ENCODE measurements at regions not wholly inside any gene's neighbourhood (a gene's known extent, or its start where the extent isn't known, plus 50 kb on each side); places are given as distances from the start of the nearest gene placed in this dataset.

DNA sequence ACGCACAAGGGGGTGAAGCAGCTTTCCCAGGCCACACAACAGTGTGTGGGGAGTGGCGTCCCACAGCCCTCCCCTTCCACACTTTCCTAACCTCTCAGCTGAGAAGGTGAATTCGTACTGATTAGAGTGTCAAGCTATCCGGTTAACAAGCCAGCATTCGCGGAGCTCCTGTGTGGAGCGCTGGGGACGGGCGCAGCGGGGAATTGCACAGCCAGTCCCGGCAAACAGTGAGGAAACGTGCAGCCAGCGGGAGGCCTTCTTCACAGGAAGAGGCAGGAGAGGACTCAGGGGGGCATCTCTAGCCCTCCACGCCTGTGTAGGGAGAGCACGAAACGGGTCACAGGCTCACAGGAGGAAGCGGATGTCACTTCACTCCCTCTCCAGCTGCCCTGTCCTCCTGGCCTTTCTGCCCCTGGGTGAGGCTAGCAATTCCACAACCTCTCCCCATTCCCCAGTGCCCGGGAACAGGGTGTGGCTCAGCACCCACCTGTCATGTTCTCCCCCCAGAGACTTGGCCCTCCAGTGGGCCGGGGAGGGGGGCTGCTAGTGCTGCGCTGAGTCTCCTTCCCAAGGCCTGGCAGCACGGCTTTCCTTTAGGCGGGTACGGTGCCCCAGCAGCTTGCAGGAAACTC lies 117.3 kb downstream of the CPZ start:
- peaks cover 0 to 15% of the 10 kb centered on the region in 2 donors for H3K27me3 ChIP-seq
- peak in 1 of 2 donors; percentile 33 for DNase-seq (ENCODE audit: low spot score in 2 of 2)
- H3K4me1 ChIP-seq, result no peaks in the 10 kb centered on the region
- intact Hi-C loops (cut with DNase I; ENCODE audit: low total_unique reads), result no loop called here
- peaks cover 15 to 34% of the 10 kb centered on the region in 2 donors for H3K9me3 ChIP-seq
- H3K36me3 ChIP-seq, result no peaks in the 10 kb centered on the region
- H3K27ac ChIP-seq, result no peak overlapping the region
- H3K4me3 ChIP-seq, result no peak overlapping the region
- no peak for TF ChIP-seq POLR2A (IDR thresholded peaks at IDR 0.05)
- TF ChIP-seq, protein P1, sequence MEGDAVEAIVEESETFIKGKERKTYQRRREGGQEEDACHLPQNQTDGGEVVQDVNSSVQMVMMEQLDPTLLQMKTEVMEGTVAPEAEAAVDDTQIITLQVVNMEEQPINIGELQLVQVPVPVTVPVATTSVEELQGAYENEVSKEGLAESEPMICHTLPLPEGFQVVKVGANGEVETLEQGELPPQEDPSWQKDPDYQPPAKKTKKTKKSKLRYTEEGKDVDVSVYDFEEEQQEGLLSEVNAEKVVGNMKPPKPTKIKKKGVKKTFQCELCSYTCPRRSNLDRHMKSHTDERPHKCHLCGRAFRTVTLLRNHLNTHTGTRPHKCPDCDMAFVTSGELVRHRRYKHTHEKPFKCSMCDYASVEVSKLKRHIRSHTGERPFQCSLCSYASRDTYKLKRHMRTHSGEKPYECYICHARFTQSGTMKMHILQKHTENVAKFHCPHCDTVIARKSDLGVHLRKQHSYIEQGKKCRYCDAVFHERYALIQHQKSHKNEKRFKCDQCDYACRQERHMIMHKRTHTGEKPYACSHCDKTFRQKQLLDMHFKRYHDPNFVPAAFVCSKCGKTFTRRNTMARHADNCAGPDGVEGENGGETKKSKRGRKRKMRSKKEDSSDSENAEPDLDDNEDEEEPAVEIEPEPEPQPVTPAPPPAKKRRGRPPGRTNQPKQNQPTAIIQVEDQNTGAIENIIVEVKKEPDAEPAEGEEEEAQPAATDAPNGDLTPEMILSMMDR (IDR thresholded peaks at IDR 0.05), result no peak
- no peak for TF ChIP-seq POLR2AphosphoS5 (IDR thresholded peaks at IDR 0.05)

DNA sequence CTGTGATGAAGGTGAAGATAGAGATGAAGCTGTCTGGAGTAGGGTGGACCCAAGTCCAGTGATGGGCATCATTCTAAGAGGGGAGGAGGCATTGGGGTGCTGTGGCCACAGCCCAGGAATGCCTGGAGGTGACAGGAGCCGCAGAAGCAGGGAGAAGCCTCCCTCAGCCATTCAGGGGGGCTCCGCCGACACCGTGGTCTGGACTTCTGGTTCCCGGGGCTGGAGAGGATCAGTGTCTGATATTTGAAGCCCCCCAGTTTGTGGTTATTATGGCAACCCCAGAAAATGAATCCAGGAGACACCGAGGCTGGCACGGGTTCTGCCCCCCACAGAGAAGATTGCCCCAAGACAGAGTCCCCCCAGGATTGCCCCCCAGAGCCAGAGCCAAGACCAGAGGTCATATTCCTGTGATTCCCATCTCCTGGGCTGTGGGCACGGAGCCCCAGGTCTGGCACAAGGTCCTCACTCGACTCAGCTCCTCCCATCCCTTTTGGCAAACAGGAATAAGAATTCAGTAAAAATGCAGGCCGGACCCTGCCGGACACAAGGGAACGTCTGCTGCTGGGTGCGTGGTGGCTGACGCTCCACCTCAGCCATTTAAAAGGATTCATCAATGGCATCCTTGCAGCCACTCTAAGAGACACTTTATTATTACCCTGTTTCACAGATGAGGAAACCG lies 116.6 kb downstream of the CPZ start:
- Histone ChIP-seq H3K36me3 (no peaks in the 10 kb centered on the region), H3K4me1 (no peaks in the 10 kb centered on the region), H3K4me3 (no peak overlapping the region), H3K27ac (no peak overlapping the region), H3K27me3 (peaks cover 0 to 15% of the 10 kb centered on the region in 2 donors), H3K9me3 (peaks cover 15 to 27% of the 10 kb centered on the region in 2 donors)
- DNase-seq (ENCODE audit: low spot score in 2 of 2), result peak in 1 of 2 donors; percentile 37
- no peak for TF ChIP-seq POLR2A (IDR thresholded peaks at IDR 0.05)
- TF ChIP-seq POLR2AphosphoS5 (IDR thresholded peaks at IDR 0.05), result no peak
- TF ChIP-seq, protein P1 (IDR thresholded peaks at IDR 0.05), result no peak
- intact Hi-C loops (cut with DNase I; ENCODE audit: low total_unique reads), result no loop called here

DNA sequence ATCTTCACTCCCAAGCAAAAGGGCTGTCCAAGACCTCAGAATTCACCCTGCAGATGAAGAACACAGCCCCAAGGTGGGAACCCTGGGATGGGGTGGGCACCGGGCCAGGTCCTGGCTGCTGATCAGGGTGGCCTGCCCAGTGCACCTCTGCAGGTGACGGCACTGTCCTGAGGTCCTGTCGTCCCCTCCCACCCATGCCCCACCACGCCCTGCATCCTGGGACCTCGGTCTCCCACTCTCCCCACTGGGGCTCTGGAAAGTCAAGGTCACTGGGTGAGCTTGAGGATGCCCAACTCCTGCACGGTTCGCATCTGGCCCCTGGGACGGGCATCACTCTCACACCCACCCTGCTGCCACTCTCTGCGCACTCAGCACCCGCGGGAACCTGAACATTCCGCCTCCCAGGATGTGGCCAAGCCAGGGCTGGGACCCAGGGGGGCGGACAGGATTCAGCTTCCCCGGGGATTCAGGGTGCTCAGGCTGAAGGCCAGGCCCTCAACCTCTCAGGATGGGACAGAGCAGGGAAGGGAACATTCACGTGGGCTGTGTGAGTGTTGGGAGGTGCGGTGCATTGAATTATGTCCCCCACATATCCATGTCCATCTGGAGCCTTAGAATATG lies 115.9 kb downstream of the CPZ start:
- peak in 1 of 2 donors; percentile 41 for DNase-seq (ENCODE audit: low spot score in 2 of 2)
- Histone ChIP-seq H3K4me3 (no peak overlapping the region), H3K27me3 (peaks cover 0 to 15% of the 10 kb centered on the region in 2 donors), H3K9me3 (peaks cover 15 to 23% of the 10 kb centered on the region in 2 donors), H3K36me3 (no peaks in the 10 kb centered on the region), H3K27ac (no peak overlapping the region), H3K4me1 (no peaks in the 10 kb centered on the region)
- intact Hi-C loops (cut with DNase I; ENCODE audit: low total_unique reads), result no loop called here
- TF ChIP-seq, protein P1 (IDR thresholded peaks at IDR 0.05), result no peak
- no peak for TF ChIP-seq POLR2A (IDR thresholded peaks at IDR 0.05)
- TF ChIP-seq POLR2AphosphoS5 (IDR thresholded peaks at IDR 0.05), result no peak

DNA sequence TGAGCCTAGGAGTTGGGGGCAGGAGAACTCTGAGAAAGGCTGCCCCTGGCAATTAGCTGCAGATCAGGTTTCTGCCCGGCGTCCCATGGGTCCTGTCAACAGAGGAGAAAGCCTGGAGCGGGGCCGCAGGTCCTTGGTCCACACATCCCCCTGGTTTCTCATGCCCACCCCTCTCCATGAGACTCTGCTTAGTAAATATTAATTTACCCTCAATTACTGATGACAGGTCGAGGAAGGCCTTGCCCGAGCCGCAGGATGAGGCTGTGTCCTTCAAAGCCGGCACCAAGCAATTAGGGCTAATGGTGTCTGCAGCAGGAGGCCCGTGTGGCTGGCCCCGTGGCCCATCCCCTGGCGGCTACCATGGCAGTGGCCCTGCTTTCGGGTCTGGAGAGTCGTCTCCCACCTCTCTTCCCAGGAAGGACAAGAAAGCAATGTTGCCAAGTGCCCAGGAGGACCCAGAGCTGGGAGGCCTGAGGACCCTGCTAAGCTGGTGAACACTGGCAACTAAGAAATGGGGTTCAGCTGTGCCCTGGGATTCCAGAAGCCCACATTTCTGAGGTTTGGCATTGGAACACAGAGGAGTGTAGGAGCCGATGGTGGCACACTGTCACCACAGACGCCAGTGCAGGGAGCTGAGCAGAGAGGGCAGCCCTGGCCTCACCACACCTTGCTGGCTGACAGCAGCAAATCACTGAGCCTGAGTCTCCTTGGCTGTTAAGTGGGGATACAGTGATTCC lies 114.6 kb downstream of the CPZ start:
- intact Hi-C loops (cut with DNase I; ENCODE audit: low total_unique reads), result no loop called here
- TF ChIP-seq POLR2AphosphoS5 (IDR thresholded peaks at IDR 0.05) (no peak), POLR2A (IDR thresholded peaks at IDR 0.05) (no peak)
- TF ChIP-seq, protein P1 (IDR thresholded peaks at IDR 0.05), result no peak
- Histone ChIP-seq H3K4me3 (no peak overlapping the region), H3K27ac (no peak overlapping the region), H3K9me3 (peaks cover 9 to 12% of the 10 kb centered on the region in 2 donors), H3K4me1 (no peaks in the 10 kb centered on the region), H3K27me3 (peaks cover 0 to 23% of the 10 kb centered on the region in 2 donors), H3K36me3 (no peaks in the 10 kb centered on the region)
- DNase-seq (ENCODE audit: low spot score in 2 of 2), result no peak

Measured in breast epithelium (tissue), 4 donors.